Adrenal gland (tissue), 5 donors: ENCODE measurements at regions not wholly inside any gene's neighbourhood (a gene's known extent, or its start where the extent isn't known, plus 50 kb on each side); places are given as distances from the start of the nearest gene placed in this dataset.

Experiments
- POLR2A ChIP-seq, 2 donors: fragments of 450-650 bp; IDR thresholded peaks; one replicate each; pipeline ENCODE4 v1.6.1; 2017; ENCODE audit warnings: antibody characterized with exemption in 2 of 2, mild to moderate bottlenecking in 2 of 2, moderate library complexity in 1 of 2
- TF ChIP-seq, protein P1 (sequence below), 6 experiments: fragments of 450-650 bp in 4 of 6; fragments of 200-600 bp in 2 of 6; sonication (generic) in 1 of 6; IDR thresholded peaks; 1 replicate in 5 of 6; 2 replicates in 1 of 6; pipeline versions ENCODE4 v1.5.1 to v1.8.0; 2016 to 2021; ENCODE audit warnings: antibody characterized with exemption in 6 of 6, mild to moderate bottlenecking in 2 of 6, moderate library complexity in 1 of 6
- donor health status: DM: no; HTN: no; CAD: no.

DNA sequence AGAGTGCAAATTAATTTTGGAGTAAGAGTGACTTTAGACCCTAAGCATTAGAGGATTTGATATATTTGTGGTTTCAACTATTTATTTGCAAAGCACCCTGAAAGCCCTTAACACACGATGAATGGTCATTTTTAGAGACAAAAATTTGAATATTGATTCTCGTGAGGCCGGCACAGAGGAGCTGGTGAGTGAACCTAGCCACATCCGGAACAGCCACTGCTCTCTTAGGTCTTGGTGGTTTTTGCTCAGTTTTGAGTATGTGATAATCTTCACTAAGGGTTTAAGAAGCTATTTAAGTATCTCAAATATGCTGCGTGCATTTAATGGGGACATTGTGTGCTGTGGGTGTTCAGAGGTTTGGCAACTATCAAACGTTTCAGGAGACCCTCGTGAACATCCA is 204.8 kb downstream of the TSN start:
- TF ChIP-seq POLR2A (IDR thresholded peaks at IDR 0.05), result no peak
- TF ChIP-seq, protein P1, sequence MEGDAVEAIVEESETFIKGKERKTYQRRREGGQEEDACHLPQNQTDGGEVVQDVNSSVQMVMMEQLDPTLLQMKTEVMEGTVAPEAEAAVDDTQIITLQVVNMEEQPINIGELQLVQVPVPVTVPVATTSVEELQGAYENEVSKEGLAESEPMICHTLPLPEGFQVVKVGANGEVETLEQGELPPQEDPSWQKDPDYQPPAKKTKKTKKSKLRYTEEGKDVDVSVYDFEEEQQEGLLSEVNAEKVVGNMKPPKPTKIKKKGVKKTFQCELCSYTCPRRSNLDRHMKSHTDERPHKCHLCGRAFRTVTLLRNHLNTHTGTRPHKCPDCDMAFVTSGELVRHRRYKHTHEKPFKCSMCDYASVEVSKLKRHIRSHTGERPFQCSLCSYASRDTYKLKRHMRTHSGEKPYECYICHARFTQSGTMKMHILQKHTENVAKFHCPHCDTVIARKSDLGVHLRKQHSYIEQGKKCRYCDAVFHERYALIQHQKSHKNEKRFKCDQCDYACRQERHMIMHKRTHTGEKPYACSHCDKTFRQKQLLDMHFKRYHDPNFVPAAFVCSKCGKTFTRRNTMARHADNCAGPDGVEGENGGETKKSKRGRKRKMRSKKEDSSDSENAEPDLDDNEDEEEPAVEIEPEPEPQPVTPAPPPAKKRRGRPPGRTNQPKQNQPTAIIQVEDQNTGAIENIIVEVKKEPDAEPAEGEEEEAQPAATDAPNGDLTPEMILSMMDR (IDR thresholded peaks at IDR 0.05), result no peak
